Liver (tissue), 8 donors: ENCODE measurements at regions not wholly inside any gene's neighbourhood (a gene's known extent, or its start where the extent isn't known, plus 50 kb on each side); places are given as distances from the start of the nearest gene placed in this dataset.

Experiments
- DNase-seq: peaks from one replicate; pipeline ENCODE4 v3.0.0-alpha.2; 2017; ENCODE audit warnings: low spot score
- H3K27ac ChIP-seq, 2 donors: one replicate each; pipeline ENCODE4 v1.7.0; 2013; ENCODE audit warnings: inconsistent platforms in 2 of 2, low read length in 2 of 2, control low read depth in 1 of 2, low read depth in 1 of 2, mild to moderate bottlenecking in 1 of 2
- H3K27me3 ChIP-seq, 4 donors: one replicate each; pipeline versions ENCODE4 v1.6.1 to v1.7.0; 2013; ENCODE audit warnings: low read length in 3 of 4, inconsistent platforms in 1 of 4, mild to moderate bottlenecking in 1 of 4, moderate library complexity in 1 of 4; ENCODE audit not compliant: control insufficient read depth in 4 of 4, insufficient read depth in 4 of 4
- H3K36me3 ChIP-seq, 4 donors: one replicate each; pipeline versions ENCODE4 v1.6.1 to v1.7.0; 2013; ENCODE audit warnings: low read length in 3 of 4, mild to moderate bottlenecking in 3 of 4, low read depth in 1 of 4, moderate library complexity in 1 of 4; ENCODE audit not compliant: control insufficient read depth in 4 of 4, insufficient read depth in 3 of 4
- H3K4me1 ChIP-seq, 4 donors: one replicate each; pipeline versions ENCODE4 v1.6.1 to v1.7.0; 2013; ENCODE audit warnings: low read length in 3 of 4, mild to moderate bottlenecking in 3 of 4, moderate library complexity in 1 of 4; ENCODE audit not compliant: control insufficient read depth in 4 of 4, insufficient read depth in 4 of 4
- H3K4me3 ChIP-seq, 3 donors: one replicate each; pipeline versions ENCODE4 v1.6.1 to v1.7.0; 2013; ENCODE audit warnings: low read length in 3 of 3, control low read depth in 1 of 3, low read depth in 1 of 3, mild to moderate bottlenecking in 1 of 3
- H3K9ac ChIP-seq, 2 donors: one replicate each; pipeline ENCODE4 v1.7.0; 2013; ENCODE audit warnings: low read length in 2 of 2, mild to moderate bottlenecking in 2 of 2, moderate library complexity in 2 of 2, control low read depth in 1 of 2, low read depth in 1 of 2
- H3K9me3 ChIP-seq, 4 donors: one replicate each; pipeline versions ENCODE4 v1.6.1 to v1.7.0; 2013; ENCODE audit warnings: low read length in 3 of 4; ENCODE audit not compliant: control insufficient read depth in 4 of 4
- FOXA1 ChIP-seq: IDR thresholded peaks from 2 replicates; pipeline ENCODE4 v1.6.1; 2016; ENCODE audit warnings: antibody characterized with exemption
- FOXA2 ChIP-seq: IDR thresholded peaks from 2 replicates; pipeline ENCODE4 v1.6.1; 2016; ENCODE audit warnings: antibody characterized with exemption
- GABPA ChIP-seq, 2 donors: IDR thresholded peaks in 1 of 2; conservative IDR thresholded peaks in 1 of 2; 2 replicates each; pipeline ENCODE4 v1.6.1; 2016; ENCODE audit warnings: antibody characterized with exemption in 2 of 2, mild to moderate bottlenecking in 1 of 2, moderate library complexity in 1 of 2
- HNF4A ChIP-seq, 2 donors: conservative IDR thresholded peaks; 2 replicates each; pipeline ENCODE4 v1.6.1; 2016; ENCODE audit warnings: antibody characterized with exemption in 2 of 2, mild to moderate bottlenecking in 2 of 2
- HNF4G ChIP-seq: IDR thresholded peaks from 2 replicates; pipeline ENCODE4 v1.6.1; 2016; ENCODE audit warnings: antibody characterized with exemption
- JUND ChIP-seq, 2 donors: IDR thresholded peaks; 2 replicates each; pipeline ENCODE4 v1.6.1; 2016; ENCODE audit warnings: antibody characterized with exemption in 2 of 2
- NR2F2 ChIP-seq: IDR thresholded peaks from 2 replicates; pipeline ENCODE4 v1.6.1; 2016; ENCODE audit warnings: antibody characterized with exemption
- RXRA ChIP-seq, 2 donors: IDR thresholded peaks; 2 replicates each; pipeline ENCODE4 v1.6.1; 2017 to 2018; ENCODE audit warnings: antibody characterized with exemption in 2 of 2, mild to moderate bottlenecking in 1 of 2
- SP1 ChIP-seq: IDR thresholded peaks from 2 replicates; pipeline ENCODE4 v1.6.1; 2018; ENCODE audit warnings: antibody characterized with exemption, mild to moderate bottlenecking
- TAF1 ChIP-seq: conservative IDR thresholded peaks from 2 replicates; pipeline ENCODE4 v1.6.1; 2016; ENCODE audit warnings: antibody characterized with exemption, mild to moderate bottlenecking
- WGBS: extraction: QIAGEN DNeasy Blood & Tissue Kit; methylation state at CpG from one replicate; pipeline ENCODE4 v1.1.7; 2013; 5-methylcytosine and 5-hydroxymethylcytosine counted together
- TF ChIP-seq, protein P1 (sequence below): IDR thresholded peaks from 2 replicates; pipeline ENCODE4 v1.6.1; 2016; ENCODE audit warnings: antibody characterized with exemption
- TF ChIP-seq, protein P2 (sequence below): IDR thresholded peaks from 2 replicates; pipeline ENCODE4 v1.6.1; 2016; ENCODE audit warnings: antibody characterized with exemption
- TF ChIP-seq, protein P3 (sequence below): fragments of 150-350 bp; IDR thresholded peaks from 2 replicates; pipeline ENCODE4 v1.5.1; 2017; ENCODE audit warnings: improper control_type of control experiment, low read depth, low read length; ENCODE audit not compliant: missing input control
- donor health status: healthy.
- donor health status: healthy.
- donor health status: healthy.
- donor health status: healthy.
- donor health status: healthy.

DNA sequence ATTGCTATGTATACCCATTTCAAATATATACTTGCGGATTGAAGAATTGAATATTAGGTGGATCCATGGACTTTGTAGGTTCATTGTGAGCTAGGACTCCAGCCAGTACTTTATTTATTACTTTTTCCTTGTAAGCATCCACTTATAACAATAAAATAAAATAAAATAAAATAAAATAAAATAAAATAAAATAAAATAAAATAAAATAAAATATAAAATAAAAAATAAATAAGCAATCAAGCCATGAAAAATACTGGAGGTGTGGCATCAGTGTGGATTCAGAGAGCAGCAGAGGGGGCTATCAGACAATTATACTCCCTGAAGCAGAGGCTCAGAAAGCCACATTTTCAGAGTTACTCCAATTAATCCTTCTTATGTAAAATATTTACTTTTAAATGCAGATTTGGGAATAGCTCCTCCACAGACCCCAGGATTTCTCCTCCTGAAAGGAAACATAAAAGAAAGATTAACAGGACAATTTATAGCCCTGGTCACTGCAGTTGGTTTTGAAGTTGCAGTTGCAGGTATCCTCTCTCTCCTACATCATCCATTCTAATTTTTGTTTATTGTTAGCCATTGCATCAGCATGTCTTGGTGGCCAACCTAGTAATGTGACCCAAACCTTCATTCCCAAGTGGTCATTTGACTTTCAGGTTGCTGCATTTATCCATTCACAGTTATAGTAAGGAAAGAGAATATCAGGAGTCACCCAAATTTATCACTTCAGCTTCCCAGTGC, 2025.2 kb upstream of the IGFBP7 start (continued):
- TF ChIP-seq HNF4G, result no peak

DNA sequence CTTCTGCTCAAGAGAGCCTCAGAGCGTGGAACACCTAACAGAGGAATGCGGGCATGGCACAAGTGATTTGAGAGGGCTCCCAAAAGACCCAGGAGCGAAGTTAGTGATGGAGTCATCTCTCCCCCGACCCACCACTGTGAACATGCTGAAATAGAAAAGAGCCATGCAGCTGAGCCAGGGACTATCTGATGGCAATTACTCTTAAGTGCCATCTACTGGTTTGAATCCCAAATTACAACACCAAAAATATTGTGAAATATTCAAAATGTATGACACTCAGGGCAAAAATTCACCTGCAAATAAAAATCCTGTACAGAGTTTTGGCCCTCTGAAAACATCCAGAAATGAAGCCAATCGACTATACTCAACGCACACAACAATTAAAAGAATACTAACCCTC, 2038.9 kb upstream of the ADGRL3 start:
- TF ChIP-seq RXRA (IDR thresholded peaks at IDR 0.05) (no peak), GABPA (IDR thresholded peaks at IDR 0.05 in 1 of 2, conservative IDR thresholded peaks at IDR 0.05 in 1 of 2) (no peak), HNF4G (no peak)
- Histone ChIP-seq H3K4me1 (no peaks in the 10 kb centered on the region), H3K36me3 (no peaks in the 10 kb centered on the region), H3K4me3 (no peak overlapping the region), H3K9me3 (no peaks in the 10 kb centered on the region), H3K9ac (no peak overlapping the region), H3K27me3 (no peaks in the 10 kb centered on the region), H3K27ac (no peak overlapping the region)
- 63% methylated on average over 6 of the region's 6 CpGs for WGBS
- no peak for DNase-seq

DNA sequence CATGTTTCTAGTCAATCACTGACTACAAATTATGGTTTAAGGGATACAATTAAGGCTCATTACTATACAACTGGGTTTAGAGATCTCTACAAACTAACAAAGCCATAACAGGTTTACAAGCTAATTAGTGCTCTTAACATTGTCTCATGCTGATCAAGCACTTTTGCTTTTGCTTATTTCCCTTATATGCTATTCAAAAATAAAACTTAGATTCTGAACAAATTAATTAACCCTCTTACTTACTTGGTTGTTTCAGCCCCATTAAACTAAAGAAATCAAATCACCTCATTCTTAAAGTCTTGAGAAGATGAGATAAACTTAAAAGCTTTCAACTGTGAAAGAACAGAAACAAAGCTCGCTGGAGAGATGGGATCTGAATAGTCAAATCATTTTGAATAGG, 2024.5 kb upstream of the ADGRL3 start:
- WGBS, result 30% methylated on average over 1 of the region's 1 CpG
- Histone ChIP-seq H3K36me3 (no peaks in the 10 kb centered on the region), H3K4me3 (no peak overlapping the region), H3K9me3 (no peaks in the 10 kb centered on the region), H3K27me3 (peaks cover 0 to 2% (median 0%) of the 10 kb centered on the region in 4 donors), H3K4me1 (no peaks in the 10 kb centered on the region), H3K9ac (no peak overlapping the region), H3K27ac (no peak overlapping the region)
- TF ChIP-seq FOXA2 (no peak), HNF4G (no peak), SP1 (no peak), HNF4A (conservative IDR thresholded peaks at IDR 0.05) (no peak), RXRA (IDR thresholded peaks at IDR 0.05) (no peak)
- TF ChIP-seq, protein P1, sequence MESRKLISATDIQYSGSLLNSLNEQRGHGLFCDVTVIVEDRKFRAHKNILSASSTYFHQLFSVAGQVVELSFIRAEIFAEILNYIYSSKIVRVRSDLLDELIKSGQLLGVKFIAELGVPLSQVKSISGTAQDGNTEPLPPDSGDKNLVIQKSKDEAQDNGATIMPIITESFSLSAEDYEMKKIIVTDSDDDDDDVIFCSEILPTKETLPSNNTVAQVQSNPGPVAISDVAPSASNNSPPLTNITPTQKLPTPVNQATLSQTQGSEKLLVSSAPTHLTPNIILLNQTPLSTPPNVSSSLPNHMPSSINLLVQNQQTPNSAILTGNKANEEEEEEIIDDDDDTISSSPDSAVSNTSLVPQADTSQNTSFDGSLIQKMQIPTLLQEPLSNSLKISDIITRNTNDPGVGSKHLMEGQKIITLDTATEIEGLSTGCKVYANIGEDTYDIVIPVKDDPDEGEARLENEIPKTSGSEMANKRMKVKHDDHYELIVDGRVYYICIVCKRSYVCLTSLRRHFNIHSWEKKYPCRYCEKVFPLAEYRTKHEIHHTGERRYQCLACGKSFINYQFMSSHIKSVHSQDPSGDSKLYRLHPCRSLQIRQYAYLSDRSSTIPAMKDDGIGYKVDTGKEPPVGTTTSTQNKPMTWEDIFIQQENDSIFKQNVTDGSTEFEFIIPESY, result no peak
- DNase-seq, result no peak

DNA sequence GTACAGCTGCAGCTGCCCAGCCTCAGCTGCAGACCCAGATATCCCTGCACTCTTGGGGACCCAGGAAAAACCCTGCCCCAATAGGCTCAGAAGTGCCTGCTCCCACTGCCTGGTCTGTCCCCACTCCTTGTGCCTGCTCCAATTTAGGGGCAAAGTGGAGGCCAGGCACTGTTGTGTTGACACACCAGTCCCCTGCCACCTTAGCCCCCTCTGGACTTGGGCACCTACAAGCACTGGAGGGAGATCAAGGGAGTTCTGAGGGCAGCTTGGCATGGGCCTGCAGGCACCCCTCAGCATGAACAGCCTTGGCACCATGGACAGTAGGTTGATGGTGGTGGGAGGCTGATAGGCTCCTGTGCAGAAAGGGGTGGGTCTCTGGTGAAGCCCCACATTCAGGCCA, 2020.8 kb upstream of the ADGRL3 start:
- no peak for TF ChIP-seq RXRA (IDR thresholded peaks at IDR 0.05)
- no peak for TF ChIP-seq HNF4A (conservative IDR thresholded peaks at IDR 0.05)
- TF ChIP-seq HNF4G, result no peak
- TF ChIP-seq, protein P2, sequence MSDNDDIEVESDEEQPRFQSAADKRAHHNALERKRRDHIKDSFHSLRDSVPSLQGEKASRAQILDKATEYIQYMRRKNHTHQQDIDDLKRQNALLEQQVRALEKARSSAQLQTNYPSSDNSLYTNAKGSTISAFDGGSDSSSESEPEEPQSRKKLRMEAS, result no peak
- no peak for TF ChIP-seq NR2F2
- TF ChIP-seq FOXA2, result no peak
- TF ChIP-seq FOXA1, result no peak
- TF ChIP-seq, protein P1, result no peak
- TF ChIP-seq, protein P3, sequence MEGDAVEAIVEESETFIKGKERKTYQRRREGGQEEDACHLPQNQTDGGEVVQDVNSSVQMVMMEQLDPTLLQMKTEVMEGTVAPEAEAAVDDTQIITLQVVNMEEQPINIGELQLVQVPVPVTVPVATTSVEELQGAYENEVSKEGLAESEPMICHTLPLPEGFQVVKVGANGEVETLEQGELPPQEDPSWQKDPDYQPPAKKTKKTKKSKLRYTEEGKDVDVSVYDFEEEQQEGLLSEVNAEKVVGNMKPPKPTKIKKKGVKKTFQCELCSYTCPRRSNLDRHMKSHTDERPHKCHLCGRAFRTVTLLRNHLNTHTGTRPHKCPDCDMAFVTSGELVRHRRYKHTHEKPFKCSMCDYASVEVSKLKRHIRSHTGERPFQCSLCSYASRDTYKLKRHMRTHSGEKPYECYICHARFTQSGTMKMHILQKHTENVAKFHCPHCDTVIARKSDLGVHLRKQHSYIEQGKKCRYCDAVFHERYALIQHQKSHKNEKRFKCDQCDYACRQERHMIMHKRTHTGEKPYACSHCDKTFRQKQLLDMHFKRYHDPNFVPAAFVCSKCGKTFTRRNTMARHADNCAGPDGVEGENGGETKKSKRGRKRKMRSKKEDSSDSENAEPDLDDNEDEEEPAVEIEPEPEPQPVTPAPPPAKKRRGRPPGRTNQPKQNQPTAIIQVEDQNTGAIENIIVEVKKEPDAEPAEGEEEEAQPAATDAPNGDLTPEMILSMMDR, result no peak
- TF ChIP-seq JUND (IDR thresholded peaks at IDR 0.05), result no peak
- no peak for TF ChIP-seq TAF1
- no peak for TF ChIP-seq GABPA (IDR thresholded peaks at IDR 0.05 in 1 of 2, conservative IDR thresholded peaks at IDR 0.05 in 1 of 2)
- Histone ChIP-seq H3K4me3 (no peak overlapping the region), H3K9ac (no peak overlapping the region), H3K27ac (no peak overlapping the region), H3K9me3 (no peaks in the 10 kb centered on the region), H3K27me3 (peaks cover 0 to 2% (median 0%) of the 10 kb centered on the region in 4 donors), H3K4me1 (no peaks in the 10 kb centered on the region), H3K36me3 (no peaks in the 10 kb centered on the region)
- no peak for DNase-seq
